A673 (cell line): ENCODE measurements at regions not wholly inside any gene's neighbourhood (a gene's known extent, or its start where the extent isn't known, plus 50 kb on each side); places are given as distances from the start of the nearest gene placed in this dataset.
"Not testable (repeated sequence)": the region's sequence is repeated elsewhere in the genome, so short reads cannot be mapped to it uniquely, and the experiment has no call there.

Source experiments
- CTCF ChIP-seq: fragments of 300-800, 200-600 bp; sonication (generic); conservative IDR thresholded peaks from 2 replicates; pipeline ENCODE4 v1.5.1; 2017; ENCODE audit warnings: low read depth, mild to moderate bottlenecking, antibody characterized with exemption, low read length, moderate library complexity, mixed read lengths
- EZH2 ChIP-seq: fragments of 200-600 bp; sonication (generic); IDR thresholded peaks from 2 replicates; pipeline ENCODE4 v1.6.1; 2017; ENCODE audit warnings: borderline replicate concordance, low read depth, mild to moderate bottlenecking, mixed read lengths, antibody characterized with exemption, low read length; ENCODE audit not compliant: poor library complexity, severe bottlenecking

- TF ChIP-seq CTCF, EZH2: not testable (repeated sequence)
Observed at GRCh38 chr15:24477107-24478025, 198.2 kb upstream of the NPAP1 start.
